ENCODE measurements at regions not wholly inside any gene's neighbourhood (a gene's known extent, or its start where the extent isn't known, plus 50 kb on each side); places are given as distances from the start of the nearest gene placed in this dataset.

DNA sequence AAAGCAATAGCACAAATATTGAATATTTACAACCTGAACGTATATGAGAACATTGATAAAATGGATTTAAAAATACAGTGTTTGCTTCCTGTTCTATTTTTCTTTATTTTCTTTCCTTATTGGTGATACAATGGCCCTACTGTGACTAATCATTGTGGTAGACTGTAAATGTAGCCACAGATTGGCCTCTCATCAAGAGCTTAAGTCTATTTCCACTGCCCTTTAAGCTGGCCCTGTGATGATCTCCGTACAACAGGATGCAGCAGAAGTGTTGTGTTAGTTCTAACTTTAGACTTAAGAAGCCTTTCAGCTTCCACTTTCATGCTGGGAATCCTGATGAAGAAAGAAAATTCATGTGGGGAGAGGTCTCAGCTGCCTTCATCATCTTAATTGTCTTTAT is 285.6 kb upstream of the B3GALT2 start:
- no peak for TF ChIP-seq EZH2phosphoT487 (IDR thresholded peaks at IDR 0.05; ENCODE audit: borderline replicate concordance, low read depth, low read length)
- TF ChIP-seq, protein P1, sequence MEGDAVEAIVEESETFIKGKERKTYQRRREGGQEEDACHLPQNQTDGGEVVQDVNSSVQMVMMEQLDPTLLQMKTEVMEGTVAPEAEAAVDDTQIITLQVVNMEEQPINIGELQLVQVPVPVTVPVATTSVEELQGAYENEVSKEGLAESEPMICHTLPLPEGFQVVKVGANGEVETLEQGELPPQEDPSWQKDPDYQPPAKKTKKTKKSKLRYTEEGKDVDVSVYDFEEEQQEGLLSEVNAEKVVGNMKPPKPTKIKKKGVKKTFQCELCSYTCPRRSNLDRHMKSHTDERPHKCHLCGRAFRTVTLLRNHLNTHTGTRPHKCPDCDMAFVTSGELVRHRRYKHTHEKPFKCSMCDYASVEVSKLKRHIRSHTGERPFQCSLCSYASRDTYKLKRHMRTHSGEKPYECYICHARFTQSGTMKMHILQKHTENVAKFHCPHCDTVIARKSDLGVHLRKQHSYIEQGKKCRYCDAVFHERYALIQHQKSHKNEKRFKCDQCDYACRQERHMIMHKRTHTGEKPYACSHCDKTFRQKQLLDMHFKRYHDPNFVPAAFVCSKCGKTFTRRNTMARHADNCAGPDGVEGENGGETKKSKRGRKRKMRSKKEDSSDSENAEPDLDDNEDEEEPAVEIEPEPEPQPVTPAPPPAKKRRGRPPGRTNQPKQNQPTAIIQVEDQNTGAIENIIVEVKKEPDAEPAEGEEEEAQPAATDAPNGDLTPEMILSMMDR (conservative IDR thresholded peaks at IDR 0.05; ENCODE audit: low read length) = no peak
- intact Hi-C loops (cut with micrococcal nuclease; ENCODE audit: unreplicated experiment) = no loop called here

DNA sequence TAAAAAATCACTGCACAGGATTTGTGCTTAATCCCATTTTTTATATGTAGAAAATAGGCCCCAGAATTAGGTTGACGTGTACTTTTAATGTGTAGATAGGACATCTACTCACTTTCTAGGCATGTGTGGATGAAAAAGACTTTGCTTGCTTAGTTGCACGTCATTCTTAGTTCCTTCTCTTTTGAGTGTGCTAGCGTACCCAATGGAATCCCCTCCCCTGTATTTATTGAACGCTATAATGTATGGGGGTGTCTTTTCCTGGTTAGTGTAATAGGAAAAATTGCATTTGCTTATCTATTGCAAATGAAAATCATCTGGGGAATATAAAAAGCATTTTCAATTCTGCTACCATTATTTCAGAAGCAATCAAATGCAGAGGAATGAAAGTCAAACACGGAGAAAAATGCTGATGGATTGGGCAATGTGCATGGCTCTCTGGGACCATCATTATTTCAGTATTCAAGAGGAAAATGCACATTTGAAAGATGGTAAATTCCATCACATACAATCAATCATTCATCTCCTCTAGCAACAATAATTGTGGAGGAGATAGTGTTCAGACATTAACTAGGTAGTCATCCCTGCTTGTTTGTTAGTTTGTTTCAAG is 277.0 kb upstream of the B3GALT2 start:
- ChIA-PET POLR2A (interaction anchor here (0.6 to 1.7 kb wide), 5 partner anchors 10 to 80 kb away, joined by 3 to 11 read pairs (median 3); no protein-coding TSS in a partner anchor), CTCF (ENCODE audit: unreplicated experiment) (no interaction called here)
- BruUV-seq (replicated peaks) = no TSS peak

More for the DNA sequence above, 285.6 kb upstream of the B3GALT2 start:
- no peak overlapping the region for H3K27ac ChIP-seq (ENCODE audit: low read depth, low read length, poor library complexity, severe bottlenecking)
- no peaks in the 10 kb centered on the region for H3K36me3 ChIP-seq (ENCODE audit: insufficient read depth, low read length)
- DNase-seq (ENCODE audit: low spot score) = no peak
- no peaks in the 10 kb centered on the region for H4K20me1 ChIP-seq (ENCODE audit: insufficient read depth, low read length)
- peaks cover 13% of the 10 kb centered on the region for H3K4me1 ChIP-seq (ENCODE audit: insufficient read depth, low read length, poor library complexity, severe bottlenecking)
- no peaks in the 10 kb centered on the region for H3K9me3 ChIP-seq (ENCODE audit: low read length)
- no peak overlapping the region for H3K4me2 ChIP-seq (ENCODE audit: low read length)
- no peaks in the 10 kb centered on the region for H3K79me2 ChIP-seq (ENCODE audit: insufficient read depth, low read depth, low read length)
- no peaks in the 10 kb centered on the region for H3K9me2 ChIP-seq (ENCODE audit: insufficient read depth, low read length)
- H2AFZ ChIP-seq (ENCODE audit: low read length) = peak overlapping the region; percentile 28; the same call in 1 of the 2 replicates
- ChIA-PET POLR2A (interaction anchor here (0.6 to 2.6 kb wide), 4 partner anchors 9 to 814 kb away, joined by 3 to 11 read pairs (median 4); no protein-coding TSS in a partner anchor), CTCF (ENCODE audit: unreplicated experiment) (no interaction called here)
- BruUV-seq (replicated peaks) = no TSS peak
- H3K4me3 ChIP-seq (ENCODE audit: low read depth, low read length, poor library complexity, severe bottlenecking) = no peak overlapping the region

More for the DNA sequence above, 277.0 kb upstream of the B3GALT2 start:
- Histone ChIP-seq H3K36me3 (ENCODE audit: insufficient read depth, low read length) (no peaks in the 10 kb centered on the region), H3K27ac (ENCODE audit: low read depth, low read length, poor library complexity, severe bottlenecking) (no peak overlapping the region), H2AFZ (ENCODE audit: low read length) (peak overlapping the region; percentile 68), H3K79me2 (ENCODE audit: insufficient read depth, low read depth, low read length) (no peaks in the 10 kb centered on the region), H3K9me3 (ENCODE audit: low read length) (no peaks in the 10 kb centered on the region), H3K4me1 (ENCODE audit: insufficient read depth, low read length, poor library complexity, severe bottlenecking) (peaks cover 15% of the 10 kb centered on the region), H3K9me2 (ENCODE audit: insufficient read depth, low read length) (no peaks in the 10 kb centered on the region), H4K20me1 (ENCODE audit: insufficient read depth, low read length) (no peaks in the 10 kb centered on the region), H3K4me3 (ENCODE audit: low read depth, low read length, poor library complexity, severe bottlenecking) (no peak overlapping the region), H3K4me2 (ENCODE audit: low read length) (peak overlapping the region; percentile 58; the same call in 1 of the 2 replicates)
- intact Hi-C loops (cut with micrococcal nuclease; ENCODE audit: unreplicated experiment) = no loop called here
- no peak for TF ChIP-seq EZH2phosphoT487 (IDR thresholded peaks at IDR 0.05; ENCODE audit: borderline replicate concordance, low read depth, low read length)
- TF ChIP-seq, protein P1 (conservative IDR thresholded peaks at IDR 0.05; ENCODE audit: low read length) = no peak
- DNase-seq (ENCODE audit: low spot score) = no peak
